Adrenal gland (tissue), 9 donors: ENCODE measurements at regions not wholly inside any gene's neighbourhood (a gene's known extent, or its start where the extent isn't known, plus 50 kb on each side); places are given as distances from the start of the nearest gene placed in this dataset.
"Not testable (repeated sequence)": the region's sequence is repeated elsewhere in the genome, so short reads cannot be mapped to it uniquely, and the experiment has no call there.

ENCODE experiments used
- DNase-seq, 7 donors: peaks; one replicate each; pipeline ENCODE4 v3.0.0-alpha.2; 2019 to 2020
- H3K27ac ChIP-seq, 5 donors: fragments of 200-600 bp; sonication (generic) in 4 of 5; 1 replicate in 3 of 5; 2 replicates in 2 of 5; pipeline versions ENCODE4 v1.5.1 to v1.8.0; 2016 to 2020; ENCODE audit warnings: mild to moderate bottlenecking in 1 of 5
- H3K27me3 ChIP-seq: fragments of 200-600 bp; 2 replicates; pipeline ENCODE4 v1.8.0; 2021
- H3K36me3 ChIP-seq, 2 donors: fragments of 200-600 bp; replicated peaks in 1 of 2; 1 replicate in 1 of 2; 2 replicates in 1 of 2; pipeline versions ENCODE4 v1.5.1 to v1.8.0; 2018 to 2022
- H3K4me1 ChIP-seq, 2 donors: fragments of 200-600 bp; replicated peaks in 1 of 2; 1 replicate in 1 of 2; 2 replicates in 1 of 2; pipeline versions ENCODE4 v1.5.1 to v1.8.0; 2018 to 2021
- H3K4me3 ChIP-seq, 4 donors: fragments of 200-600 bp; sonication (generic) in 3 of 4; one replicate each; pipeline ENCODE4 v1.5.1; 2016 to 2018
- H3K9me3 ChIP-seq, 3 donors: fragments of 200-600 bp; sonication (generic) in 1 of 3; replicated peaks in 1 of 3; 1 replicate in 2 of 3; 2 replicates in 1 of 3; pipeline versions ENCODE4 v1.5.1 to v1.8.0; 2016 to 2021
- POLR2A ChIP-seq, 2 donors: fragments of 450-650 bp; IDR thresholded peaks; one replicate each; pipeline ENCODE4 v1.6.1; 2017; ENCODE audit warnings: antibody characterized with exemption in 2 of 2, mild to moderate bottlenecking in 2 of 2, moderate library complexity in 1 of 2
- WGBS, 4 donors: extraction: QIAGEN DNeasy Blood & Tissue Kit in 2 of 4; methylation state at CpG; one replicate each; pipeline versions ENCODE4 v1.1.5 to v1.1.7; 2013 to 2017; 5-methylcytosine and 5-hydroxymethylcytosine counted together
- intact Hi-C, 2 donors: fragments of 100-400 bp; cut with DNase I; formaldehyde crosslinking; loops; one replicate each; pipeline versions ENCODE4 v1.14.1 to v1.15.0; 2022 to 2023
- TF ChIP-seq, protein P1 (sequence below), 6 experiments: fragments of 450-650 bp in 4 of 6; fragments of 200-600 bp in 2 of 6; sonication (generic) in 1 of 6; IDR thresholded peaks; 1 replicate in 5 of 6; 2 replicates in 1 of 6; pipeline versions ENCODE4 v1.5.1 to v1.8.0; 2016 to 2021; ENCODE audit warnings: antibody characterized with exemption in 6 of 6, mild to moderate bottlenecking in 2 of 6, moderate library complexity in 1 of 6
- donor health status: healthy with polysubstance abuse.
- donor health status: Bipolar disorder and iron deficiency.
- donor health status: DM: yes; HTN: yes; CAD: no.
- donor health status: DM: no; HTN: no; CAD: no.
- donor health status: DM: no; HTN: no; CAD: no.

DNA sequence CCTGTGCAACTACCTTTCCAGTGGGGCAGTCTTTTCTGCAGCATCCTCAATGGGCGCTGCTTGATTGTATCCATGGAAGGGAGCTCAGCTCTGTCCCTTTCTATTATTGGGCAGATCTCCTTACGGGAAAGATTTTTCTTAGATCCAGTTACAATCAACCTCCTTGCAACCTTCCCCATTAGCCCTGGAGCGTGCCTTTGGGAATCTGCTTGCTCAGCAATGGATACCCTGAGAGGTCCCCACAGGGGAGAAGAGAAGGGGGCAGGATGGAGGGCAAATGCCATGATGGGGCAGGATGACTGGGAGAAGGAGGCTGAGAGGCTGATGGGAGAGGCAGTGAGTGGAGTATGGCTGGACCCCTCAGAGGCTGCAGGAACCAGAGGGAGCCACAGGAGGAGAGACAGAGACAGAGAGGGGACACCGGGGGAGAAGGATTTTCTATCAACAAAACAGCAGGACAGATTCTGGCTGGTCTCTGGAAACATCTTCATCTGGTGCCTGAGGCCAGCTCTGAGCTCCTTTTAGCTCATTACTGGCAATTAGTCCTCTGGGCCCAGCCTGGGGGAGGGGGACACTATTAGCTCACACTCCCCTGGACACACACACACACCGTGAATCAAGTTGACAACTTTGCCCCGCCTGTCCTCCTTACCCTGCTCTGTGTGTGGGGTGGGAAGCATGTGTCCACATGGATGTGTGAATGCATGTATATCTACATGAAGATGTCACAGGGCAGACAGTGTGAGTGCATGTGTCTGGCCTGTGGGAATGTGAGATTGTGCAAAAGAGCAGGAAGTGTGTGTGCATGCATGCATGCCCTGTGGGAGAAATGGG is 80.8 kb upstream of the PAX2 start:
- Histone ChIP-seq H3K4me1 (no peaks in the 10 kb centered on the region), H3K9me3 (no peaks in the 10 kb centered on the region), H3K27ac (no peak overlapping the region), H3K36me3 (no peaks in the 10 kb centered on the region), H3K27me3 (peaks cover 30% of the 10 kb centered on the region), H3K4me3 (no peak overlapping the region)
- DNase-seq: no peak
- intact Hi-C loops: loop anchor here (5.0 to 10.0 kb wide), 2 partner anchors 210 to 213 kb away; no protein-coding TSS in a partner anchor
- TF ChIP-seq, protein P1, sequence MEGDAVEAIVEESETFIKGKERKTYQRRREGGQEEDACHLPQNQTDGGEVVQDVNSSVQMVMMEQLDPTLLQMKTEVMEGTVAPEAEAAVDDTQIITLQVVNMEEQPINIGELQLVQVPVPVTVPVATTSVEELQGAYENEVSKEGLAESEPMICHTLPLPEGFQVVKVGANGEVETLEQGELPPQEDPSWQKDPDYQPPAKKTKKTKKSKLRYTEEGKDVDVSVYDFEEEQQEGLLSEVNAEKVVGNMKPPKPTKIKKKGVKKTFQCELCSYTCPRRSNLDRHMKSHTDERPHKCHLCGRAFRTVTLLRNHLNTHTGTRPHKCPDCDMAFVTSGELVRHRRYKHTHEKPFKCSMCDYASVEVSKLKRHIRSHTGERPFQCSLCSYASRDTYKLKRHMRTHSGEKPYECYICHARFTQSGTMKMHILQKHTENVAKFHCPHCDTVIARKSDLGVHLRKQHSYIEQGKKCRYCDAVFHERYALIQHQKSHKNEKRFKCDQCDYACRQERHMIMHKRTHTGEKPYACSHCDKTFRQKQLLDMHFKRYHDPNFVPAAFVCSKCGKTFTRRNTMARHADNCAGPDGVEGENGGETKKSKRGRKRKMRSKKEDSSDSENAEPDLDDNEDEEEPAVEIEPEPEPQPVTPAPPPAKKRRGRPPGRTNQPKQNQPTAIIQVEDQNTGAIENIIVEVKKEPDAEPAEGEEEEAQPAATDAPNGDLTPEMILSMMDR (IDR thresholded peaks at IDR 0.05): no peak
- no peak for TF ChIP-seq POLR2A (IDR thresholded peaks at IDR 0.05)
- WGBS, 4 donors: 58 to 60% (median 58%) methylated on average over 5 to 6 of the region's 6 CpGs

DNA sequence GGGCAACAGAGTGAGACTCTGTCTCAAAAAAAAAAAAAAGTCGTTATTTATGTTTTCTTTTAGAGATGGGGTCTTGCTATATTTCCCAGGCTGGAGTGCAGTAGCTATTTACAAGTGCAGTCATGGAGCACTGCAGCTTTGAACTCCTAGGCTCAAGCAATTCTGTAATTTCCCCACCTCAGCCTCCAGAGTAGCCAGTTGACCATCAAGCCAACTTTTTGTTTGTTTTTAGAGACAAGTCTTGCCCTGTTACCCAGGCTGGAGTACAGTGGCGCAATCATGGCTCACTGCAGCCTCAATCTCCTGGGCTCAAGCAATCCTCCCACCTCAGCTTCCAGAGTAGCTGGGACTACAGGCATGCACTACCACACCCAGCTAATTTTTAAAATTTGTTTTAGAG is 78.7 kb upstream of the PAX2 start:
- intact Hi-C loops: loop anchor here (5.0 to 10.0 kb wide), 2 partner anchors 208 to 211 kb away; no protein-coding TSS in a partner anchor
- H3K9me3 ChIP-seq, H3K27ac ChIP-seq, H3K36me3 ChIP-seq, H3K4me3 ChIP-seq, H3K4me1 ChIP-seq, DNase-seq: not testable (repeated sequence)
- H3K27me3 ChIP-seq: peaks cover 23% of the 10 kb centered on the region
- 54 to 79% (median 75%) methylated on average over 2 of the region's 2 CpGs for WGBS, 4 donors

GRCh38 chr10:100669616-100670015 is 75.8 kb upstream of the PAX2 start:
- 37 to 77% (median 55%) methylated on average over 1 to 9 of the region's 9 CpGs for WGBS, 4 donors
- Histone ChIP-seq H3K4me3 (no peak overlapping the region), H3K9me3 (no peaks in the 10 kb centered on the region), H3K36me3 (no peaks in the 10 kb centered on the region), H3K27ac (no peak overlapping the region), H3K4me1 (no peaks in the 10 kb centered on the region), H3K27me3 (peaks cover 41% of the 10 kb centered on the region)
- no peak for TF ChIP-seq POLR2A (IDR thresholded peaks at IDR 0.05)
- TF ChIP-seq, protein P1 (IDR thresholded peaks at IDR 0.05): no peak
- intact Hi-C loops: loop anchor here (5.0 to 10.0 kb wide), 3 partner anchors 73 to 208 kb away; no protein-coding TSS in a partner anchor
- DNase-seq: no peak

DNA sequence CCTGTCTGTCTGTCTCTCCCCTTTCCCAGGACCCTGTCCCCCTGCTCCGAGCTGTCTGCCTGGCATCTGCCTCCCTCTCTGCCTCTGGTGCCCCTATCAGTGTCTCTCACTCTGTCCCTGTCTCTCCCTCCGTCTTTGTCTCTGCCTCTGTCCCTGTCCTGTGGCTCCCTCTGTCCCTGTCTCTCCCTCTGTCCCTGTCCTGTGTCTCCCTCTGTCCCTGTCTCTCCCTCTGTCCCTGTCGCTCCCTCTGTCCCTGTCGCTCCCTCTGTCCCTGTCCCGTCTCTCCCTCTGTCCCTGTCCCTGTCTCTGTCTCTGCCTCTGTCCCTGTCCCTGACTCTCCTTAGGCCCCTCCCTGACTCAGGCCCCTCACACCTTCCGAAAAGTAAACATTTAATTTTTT is 75.0 kb upstream of the PAX2 start:
- Histone ChIP-seq H3K27ac (no peak overlapping the region), H3K36me3 (no peaks in the 10 kb centered on the region), H3K27me3 (peaks cover 43% of the 10 kb centered on the region), H3K4me1 (no peaks in the 10 kb centered on the region), H3K4me3 (no peak overlapping the region), H3K9me3 (no peaks in the 10 kb centered on the region)
- intact Hi-C loops: loop anchor here in 1 of 2 donors (5.0 kb wide), 1 partner anchor 72 kb away; no protein-coding TSS in a partner anchor
- DNase-seq: no peak
- no peak for TF ChIP-seq POLR2A (IDR thresholded peaks at IDR 0.05)
- TF ChIP-seq, protein P1 (IDR thresholded peaks at IDR 0.05): no peak
- WGBS, 4 donors: 45 to 66% (median 53%) methylated on average over 6 of the region's 6 CpGs
